ENCODE measurements at regions not wholly inside any gene's neighbourhood (a gene's known extent, or its start where the extent isn't known, plus 50 kb on each side); places are given as distances from the start of the nearest gene placed in this dataset.

DNA sequence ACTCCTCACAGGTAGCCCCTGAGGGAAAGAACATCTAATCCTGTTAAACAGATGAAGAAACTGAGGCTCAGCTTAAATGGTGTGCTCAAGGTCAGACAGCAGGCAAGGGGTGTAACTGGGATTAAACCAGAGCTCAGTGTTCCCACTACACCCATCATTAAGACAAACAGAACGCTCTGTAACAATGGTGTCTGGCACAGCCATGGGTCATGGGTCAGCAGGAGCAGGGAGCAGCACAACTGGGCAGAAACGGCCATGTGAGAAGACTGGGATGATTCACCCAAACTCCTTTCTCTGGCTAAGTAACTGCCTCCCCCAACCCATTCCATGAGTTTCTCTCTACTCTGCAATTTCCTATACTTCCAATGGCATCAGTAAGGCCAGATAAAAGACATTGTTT lies 85.5 kb upstream of the PDE1C start:
- BruUV-seq (replicated peaks), result no TSS peak

More for the DNA sequence above, 85.5 kb upstream of the PDE1C start:
- Histone ChIP-seq H3K4me1 (ENCODE audit: control insufficient read depth, insufficient read depth, low read length) (no peaks in the 10 kb centered on the region), H3K4me2 (ENCODE audit: control insufficient read depth, insufficient read depth) (no peak overlapping the region), H3K9me3 (replicated peaks; ENCODE audit: control insufficient read depth, insufficient read depth, low read length) (no peaks in the 10 kb centered on the region), H4K20me1 (ENCODE audit: control insufficient read depth, insufficient read depth) (no peaks in the 10 kb centered on the region), H3K27me3 (replicated peaks in 1 of 2; ENCODE audit: control insufficient read depth in 2 of 2, insufficient read depth in 2 of 2, low read length in 1 of 2) (peaks cover 0 to 2% of the 10 kb centered on the region in 2 experiments; a peak in 1 of 4 replicates), H2AFZ (ENCODE audit: control insufficient read depth, low read depth, low read length) (no peak overlapping the region), H3K79me2 (ENCODE audit: control insufficient read depth, insufficient read depth, low read length) (no peaks in the 10 kb centered on the region), H3K4me3 (no peak overlapping the region), H3K27ac (ENCODE audit: control insufficient read depth, insufficient read depth) (no peak overlapping the region), H3K9ac (ENCODE audit: control insufficient read depth, insufficient read depth, low read length) (no peak overlapping the region), H3K36me3 (ENCODE audit: control insufficient read depth in 2 of 2, insufficient read depth in 2 of 2, low read length in 1 of 2) (no peaks in the 10 kb centered on the region)
- WGBS (ENCODE audit: insufficient coverage, insufficient replicate concordance, low lambda C conversion rate, missing lambda C conversion rate), result 4% methylated on average over 2 of the region's 2 CpGs
- FAIRE-seq (no peak), DNase-seq (ENCODE audit: low read depth, low spot score) (no peak), ATAC-seq (no peak)
- intact Hi-C loops (cut with micrococcal nuclease; ENCODE audit: unreplicated experiment) (no loop called here), in situ Hi-C loops (cut with MboI) (no loop called here)
- SMC1A ChIA-PET (ENCODE audit: uncharacterized antibody, unreplicated experiment), result interaction anchor here (1.0 kb wide), 1 partner anchor 117 kb away, joined by 3 read pairs; no protein-coding TSS in a partner anchor
- TF ChIP-seq BRCA1 (IDR thresholded peaks at IDR 0.05; ENCODE audit: low read depth, low read length) (no peak), FOXM1 (IDR thresholded peaks at IDR 0.05; ENCODE audit: low read depth, low read length) (no peak), IKZF2 (IDR thresholded peaks at IDR 0.05) (no peak), ZSCAN29 (IDR thresholded peaks at IDR 0.05) (no peak), BCL11A (IDR thresholded peaks at IDR 0.05; ENCODE audit: low read depth, low read length) (no peak), CREM (IDR thresholded peaks at IDR 0.05; ENCODE audit: low read depth) (no peak), SUPT20H (IDR thresholded peaks at IDR 0.05; ENCODE audit: borderline replicate concordance, control insufficient read depth, low read depth, low read length) (no peak)
- TF ChIP-seq, protein P1, sequence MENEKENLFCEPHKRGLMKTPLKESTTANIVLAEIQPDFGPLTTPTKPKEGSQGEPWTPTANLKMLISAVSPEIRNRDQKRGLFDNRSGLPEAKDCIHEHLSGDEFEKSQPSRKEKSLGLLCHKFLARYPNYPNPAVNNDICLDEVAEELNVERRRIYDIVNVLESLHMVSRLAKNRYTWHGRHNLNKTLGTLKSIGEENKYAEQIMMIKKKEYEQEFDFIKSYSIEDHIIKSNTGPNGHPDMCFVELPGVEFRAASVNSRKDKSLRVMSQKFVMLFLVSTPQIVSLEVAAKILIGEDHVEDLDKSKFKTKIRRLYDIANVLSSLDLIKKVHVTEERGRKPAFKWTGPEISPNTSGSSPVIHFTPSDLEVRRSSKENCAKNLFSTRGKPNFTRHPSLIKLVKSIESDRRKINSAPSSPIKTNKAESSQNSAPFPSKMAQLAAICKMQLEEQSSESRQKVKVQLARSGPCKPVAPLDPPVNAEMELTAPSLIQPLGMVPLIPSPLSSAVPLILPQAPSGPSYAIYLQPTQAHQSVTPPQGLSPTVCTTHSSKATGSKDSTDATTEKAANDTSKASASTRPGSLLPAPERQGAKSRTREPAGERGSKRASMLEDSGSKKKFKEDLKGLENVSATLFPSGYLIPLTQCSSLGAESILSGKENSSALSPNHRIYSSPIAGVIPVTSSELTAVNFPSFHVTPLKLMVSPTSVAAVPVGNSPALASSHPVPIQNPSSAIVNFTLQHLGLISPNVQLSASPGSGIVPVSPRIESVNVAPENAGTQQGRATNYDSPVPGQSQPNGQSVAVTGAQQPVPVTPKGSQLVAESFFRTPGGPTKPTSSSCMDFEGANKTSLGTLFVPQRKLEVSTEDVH (IDR thresholded peaks at IDR 0.05; ENCODE audit: low read depth, partially characterized antibody), result no peak
- TF ChIP-seq, protein P2, sequence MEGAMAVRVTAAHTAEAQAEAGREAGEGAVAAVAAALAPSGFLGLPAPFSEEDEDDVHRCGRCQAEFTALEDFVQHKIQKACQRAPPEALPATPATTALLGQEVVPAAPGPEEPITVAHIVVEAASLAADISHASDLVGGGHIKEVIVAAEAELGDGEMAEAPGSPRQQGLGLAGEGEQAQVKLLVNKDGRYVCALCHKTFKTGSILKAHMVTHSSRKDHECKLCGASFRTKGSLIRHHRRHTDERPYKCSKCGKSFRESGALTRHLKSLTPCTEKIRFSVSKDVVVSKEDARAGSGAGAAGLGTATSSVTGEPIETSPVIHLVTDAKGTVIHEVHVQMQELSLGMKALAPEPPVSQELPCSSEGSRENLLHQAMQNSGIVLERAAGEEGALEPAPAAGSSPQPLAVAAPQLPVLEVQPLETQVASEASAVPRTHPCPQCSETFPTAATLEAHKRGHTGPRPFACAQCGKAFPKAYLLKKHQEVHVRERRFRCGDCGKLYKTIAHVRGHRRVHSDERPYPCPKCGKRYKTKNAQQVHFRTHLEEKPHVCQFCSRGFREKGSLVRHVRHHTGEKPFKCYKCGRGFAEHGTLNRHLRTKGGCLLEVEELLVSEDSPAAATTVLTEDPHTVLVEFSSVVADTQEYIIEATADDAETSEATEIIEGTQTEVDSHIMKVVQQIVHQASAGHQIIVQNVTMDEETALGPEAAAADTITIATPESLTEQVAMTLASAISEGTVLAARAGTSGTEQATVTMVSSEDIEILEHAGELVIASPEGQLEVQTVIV (IDR thresholded peaks at IDR 0.05; ENCODE audit: borderline replicate concordance, partially characterized antibody), result no peak
- TF ChIP-seq, protein P3, sequence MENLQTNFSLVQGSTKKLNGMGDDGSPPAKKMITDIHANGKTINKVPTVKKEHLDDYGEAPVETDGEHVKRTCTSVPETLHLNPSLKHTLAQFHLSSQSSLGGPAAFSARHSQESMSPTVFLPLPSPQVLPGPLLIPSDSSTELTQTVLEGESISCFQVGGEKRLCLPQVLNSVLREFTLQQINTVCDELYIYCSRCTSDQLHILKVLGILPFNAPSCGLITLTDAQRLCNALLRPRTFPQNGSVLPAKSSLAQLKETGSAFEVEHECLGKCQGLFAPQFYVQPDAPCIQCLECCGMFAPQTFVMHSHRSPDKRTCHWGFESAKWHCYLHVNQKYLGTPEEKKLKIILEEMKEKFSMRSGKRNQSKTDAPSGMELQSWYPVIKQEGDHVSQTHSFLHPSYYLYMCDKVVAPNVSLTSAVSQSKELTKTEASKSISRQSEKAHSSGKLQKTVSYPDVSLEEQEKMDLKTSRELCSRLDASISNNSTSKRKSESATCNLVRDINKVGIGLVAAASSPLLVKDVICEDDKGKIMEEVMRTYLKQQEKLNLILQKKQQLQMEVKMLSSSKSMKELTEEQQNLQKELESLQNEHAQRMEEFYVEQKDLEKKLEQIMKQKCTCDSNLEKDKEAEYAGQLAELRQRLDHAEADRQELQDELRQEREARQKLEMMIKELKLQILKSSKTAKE (IDR thresholded peaks at IDR 0.05; ENCODE audit: low read depth, poor library complexity, severe bottlenecking), result no peak
- TF ChIP-seq, protein P4, sequence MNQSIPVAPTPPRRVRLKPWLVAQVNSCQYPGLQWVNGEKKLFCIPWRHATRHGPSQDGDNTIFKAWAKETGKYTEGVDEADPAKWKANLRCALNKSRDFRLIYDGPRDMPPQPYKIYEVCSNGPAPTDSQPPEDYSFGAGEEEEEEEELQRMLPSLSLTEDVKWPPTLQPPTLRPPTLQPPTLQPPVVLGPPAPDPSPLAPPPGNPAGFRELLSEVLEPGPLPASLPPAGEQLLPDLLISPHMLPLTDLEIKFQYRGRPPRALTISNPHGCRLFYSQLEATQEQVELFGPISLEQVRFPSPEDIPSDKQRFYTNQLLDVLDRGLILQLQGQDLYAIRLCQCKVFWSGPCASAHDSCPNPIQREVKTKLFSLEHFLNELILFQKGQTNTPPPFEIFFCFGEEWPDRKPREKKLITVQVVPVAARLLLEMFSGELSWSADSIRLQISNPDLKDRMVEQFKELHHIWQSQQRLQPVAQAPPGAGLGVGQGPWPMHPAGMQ (IDR thresholded peaks at IDR 0.05; ENCODE audit: borderline replicate concordance), result no peak
- POLR2A ChIA-PET, result no interaction called here
- CTCF ChIA-PET, result no interaction called here
- RAD21 ChIA-PET (ENCODE audit: unreplicated experiment), result no interaction called here
